HUES6 (cell line): ENCODE measurements at regions not wholly inside any gene's neighbourhood (a gene's known extent, or its start where the extent isn't known, plus 50 kb on each side); places are given as distances from the start of the nearest gene placed in this dataset.

Experiments
- H3K27ac ChIP-seq: 2 replicates; pipeline ENCODE4 v1.7.0; 2013; ENCODE audit warnings: low read depth, mild to moderate bottlenecking, low read length, inconsistent platforms
- H3K27me3 ChIP-seq: 2 replicates; pipeline ENCODE4 v1.6.1; 2013; ENCODE audit warnings: low read length; ENCODE audit not compliant: control insufficient read depth, insufficient read depth
- H3K36me3 ChIP-seq: 2 replicates; pipeline ENCODE4 v1.6.1; 2013; ENCODE audit warnings: low read length; ENCODE audit not compliant: control insufficient read depth, insufficient read depth
- H3K4me1 ChIP-seq: 2 replicates; pipeline ENCODE4 v1.6.1; 2013; ENCODE audit warnings: low read length; ENCODE audit not compliant: control insufficient read depth, insufficient read depth
- H3K4me3 ChIP-seq: 2 replicates; pipeline ENCODE4 v1.5.1; 2013; ENCODE audit warnings: low read depth, low read length
- H3K9ac ChIP-seq: one replicate; pipeline ENCODE4 v1.6.1; 2013; ENCODE audit warnings: mild to moderate bottlenecking, low read length
- H3K9me3 ChIP-seq: 2 replicates; pipeline ENCODE4 v1.6.1; 2013; ENCODE audit warnings: low read depth, low read length; ENCODE audit not compliant: control insufficient read depth, insufficient read depth

DNA sequence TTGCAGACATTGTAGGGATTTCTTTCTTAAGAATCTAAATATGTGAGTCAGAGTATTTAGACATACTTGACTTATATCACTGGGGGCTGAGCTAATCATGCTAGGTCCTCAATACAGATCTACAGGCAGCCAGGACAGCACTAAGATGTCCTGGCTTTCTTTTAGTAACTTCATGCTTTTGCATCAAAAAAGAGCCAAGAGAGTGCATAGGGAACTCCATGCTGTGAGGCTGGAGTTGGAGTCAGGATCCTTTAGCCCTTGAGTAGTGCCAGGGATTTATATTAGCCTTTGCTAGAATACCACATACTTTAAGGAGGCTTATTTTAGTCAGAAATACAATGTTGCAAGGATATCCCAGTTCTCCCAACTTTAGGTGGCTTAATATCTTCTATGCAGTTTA, 289.7 kb downstream of the CCDC85A start:
- Histone ChIP-seq H3K9ac (no peak overlapping the region), H3K4me3 (no peak overlapping the region), H3K36me3 (no peaks in the 10 kb centered on the region), H3K9me3 (no peaks in the 10 kb centered on the region), H3K27me3 (no peaks in the 10 kb centered on the region), H3K27ac (no peak overlapping the region), H3K4me1 (no peaks in the 10 kb centered on the region)

DNA sequence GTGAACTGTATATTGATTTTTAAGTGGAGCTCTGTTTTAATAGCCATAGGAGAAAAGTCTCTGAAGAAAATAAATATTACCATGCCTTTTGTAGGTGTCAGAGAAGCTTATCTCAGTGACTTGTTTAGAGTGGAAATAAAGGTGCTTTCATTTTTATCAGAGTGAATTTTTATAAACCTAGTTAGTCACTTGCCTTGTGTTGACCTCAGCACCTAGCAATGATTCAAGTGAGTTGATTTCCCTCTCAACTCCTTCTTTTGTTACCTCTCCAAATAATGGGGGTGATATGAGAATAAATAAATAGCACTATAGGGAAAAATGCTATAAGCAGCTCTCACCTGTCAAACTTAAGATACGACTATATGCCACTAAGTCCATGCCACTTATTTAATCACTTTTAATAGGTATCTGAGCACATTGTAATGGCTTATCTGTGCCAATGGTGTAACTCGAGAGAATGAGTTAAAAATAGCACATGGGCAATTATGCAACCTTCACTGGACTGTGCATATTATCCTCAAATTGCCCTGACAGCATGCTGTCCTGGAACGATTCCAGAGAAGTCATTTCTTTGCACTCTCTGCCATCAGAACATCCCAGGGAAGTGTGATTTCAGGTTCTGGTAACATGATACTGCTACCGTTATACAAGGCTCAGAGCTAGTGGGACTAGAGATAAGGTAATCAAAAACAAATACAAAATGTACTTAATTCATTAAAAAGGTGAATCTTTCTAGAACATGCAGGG, 290.8 kb downstream of the CCDC85A start:
- no peaks in the 10 kb centered on the region for H3K9me3 ChIP-seq
- no peak overlapping the region for H3K9ac ChIP-seq
- H3K4me1 ChIP-seq = no peaks in the 10 kb centered on the region
- H3K36me3 ChIP-seq = no peaks in the 10 kb centered on the region
- no peaks in the 10 kb centered on the region for H3K27me3 ChIP-seq
- H3K4me3 ChIP-seq = no peak overlapping the region
- no peak overlapping the region for H3K27ac ChIP-seq

DNA sequence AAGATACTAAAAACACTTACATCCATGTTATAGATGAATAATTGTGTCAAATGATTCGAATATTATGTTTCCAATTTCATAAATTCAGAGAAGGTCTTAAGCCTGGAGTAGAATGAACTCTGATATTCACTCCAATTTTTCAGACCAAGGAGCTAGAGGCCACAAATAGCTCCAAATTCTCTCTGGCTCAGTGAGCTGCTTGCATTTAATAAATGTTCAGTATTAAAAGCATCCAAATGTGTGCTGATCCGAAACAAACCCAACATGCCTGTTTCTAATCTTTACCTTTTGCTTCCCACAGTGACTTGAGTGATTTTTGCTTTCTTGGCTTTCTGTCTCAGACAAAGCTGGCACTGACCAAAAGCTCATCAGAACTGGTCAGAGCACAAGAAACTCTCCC, 291.4 kb downstream of the CCDC85A start:
- Histone ChIP-seq H3K9ac (no peak overlapping the region), H3K27ac (no peak overlapping the region), H3K36me3 (no peaks in the 10 kb centered on the region), H3K4me3 (no peak overlapping the region), H3K4me1 (no peaks in the 10 kb centered on the region), H3K9me3 (no peaks in the 10 kb centered on the region), H3K27me3 (no peaks in the 10 kb centered on the region)

- no peak overlapping the region for H3K9ac ChIP-seq
- no peaks in the 10 kb centered on the region for H3K4me1 ChIP-seq
- no peaks in the 10 kb centered on the region for H3K36me3 ChIP-seq
- H3K4me3 ChIP-seq = no peak overlapping the region
- no peaks in the 10 kb centered on the region for H3K27me3 ChIP-seq
- no peaks in the 10 kb centered on the region for H3K9me3 ChIP-seq
- H3K27ac ChIP-seq = no peak overlapping the region
Measured at GRCh38 chr2:56476509-56477071, 292.8 kb downstream of the CCDC85A start.

DNA sequence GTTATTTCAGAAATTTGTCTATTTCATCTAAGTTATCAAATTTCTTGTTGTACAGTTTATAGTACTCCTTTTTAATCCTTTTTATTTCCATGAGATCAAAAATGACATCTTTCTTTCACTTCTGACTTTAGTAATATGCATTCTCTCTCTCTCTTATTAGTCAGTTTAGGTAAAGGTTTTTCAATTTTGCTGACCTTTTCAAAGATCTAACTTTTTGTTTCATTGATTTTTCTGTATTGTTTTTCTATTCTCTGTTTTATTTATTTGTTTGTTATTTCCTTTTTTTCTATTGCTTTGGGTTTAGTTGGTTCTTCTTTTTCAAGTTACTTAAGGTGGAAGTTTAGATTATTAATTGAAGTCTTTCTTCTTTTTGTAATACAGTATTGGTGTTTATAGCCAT, 294.2 kb downstream of the CCDC85A start:
- H3K27ac ChIP-seq = no peak overlapping the region
- no peak overlapping the region for H3K4me3 ChIP-seq
- H3K9ac ChIP-seq = no peak overlapping the region
- no peaks in the 10 kb centered on the region for H3K4me1 ChIP-seq
- H3K36me3 ChIP-seq = no peaks in the 10 kb centered on the region
- H3K27me3 ChIP-seq = no peaks in the 10 kb centered on the region
- H3K9me3 ChIP-seq = no peaks in the 10 kb centered on the region

- no peaks in the 10 kb centered on the region for H3K36me3 ChIP-seq
- no peaks in the 10 kb centered on the region for H3K27me3 ChIP-seq
- H3K4me1 ChIP-seq = no peaks in the 10 kb centered on the region
- no peak overlapping the region for H3K9ac ChIP-seq
- no peaks in the 10 kb centered on the region for H3K9me3 ChIP-seq
- no peak overlapping the region for H3K4me3 ChIP-seq
- no peak overlapping the region for H3K27ac ChIP-seq
Measured at GRCh38 chr2:56483081-56483480, 299.3 kb downstream of the CCDC85A start.

DNA sequence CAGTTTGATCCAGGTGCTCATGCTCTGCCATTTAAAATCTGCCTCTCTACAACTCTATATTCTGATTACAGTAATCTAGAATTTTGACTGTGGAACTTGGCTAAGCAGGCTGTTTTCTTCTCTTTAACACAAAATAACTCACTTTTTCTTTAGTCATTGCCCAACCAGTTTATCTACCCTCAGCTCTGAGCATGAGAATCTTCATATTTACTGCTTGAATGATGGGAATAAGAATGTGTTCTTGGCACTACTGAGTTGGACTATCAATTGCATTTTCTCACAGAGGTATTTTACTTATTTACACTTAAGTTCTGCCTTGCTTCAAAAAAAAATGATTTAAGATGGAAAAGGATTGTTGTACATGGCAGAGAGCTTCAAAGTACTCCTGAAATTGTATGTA, 301.1 kb downstream of the CCDC85A start:
- no peak overlapping the region for H3K4me3 ChIP-seq
- H3K27me3 ChIP-seq = no peaks in the 10 kb centered on the region
- H3K9me3 ChIP-seq = no peaks in the 10 kb centered on the region

DNA sequence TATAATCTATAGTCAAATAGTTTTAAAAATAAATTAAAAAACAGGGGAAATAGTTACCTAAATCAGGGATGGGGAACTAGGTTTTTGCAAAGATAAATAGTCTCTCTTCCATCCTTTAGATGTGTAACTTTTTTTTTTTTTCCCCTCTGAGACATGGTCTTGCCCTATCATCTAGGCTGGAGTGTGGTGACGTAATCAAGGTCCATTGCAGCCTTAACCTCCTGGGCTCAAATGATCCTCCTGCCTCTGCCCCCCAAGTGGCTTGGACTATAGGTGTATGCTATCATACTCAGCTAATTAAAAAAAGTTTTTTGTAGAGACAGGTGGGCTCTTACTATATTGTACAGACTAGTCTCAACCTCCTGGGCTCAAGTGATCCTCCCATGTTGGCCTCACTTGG, 316.5 kb downstream of the CCDC85A start:
- no peaks in the 10 kb centered on the region for H3K36me3 ChIP-seq

More for the DNA sequence above, 301.1 kb downstream of the CCDC85A start:
- H3K27ac ChIP-seq = no peak overlapping the region
- no peaks in the 10 kb centered on the region for H3K4me1 ChIP-seq
- no peak overlapping the region for H3K9ac ChIP-seq
- H3K36me3 ChIP-seq = no peaks in the 10 kb centered on the region

DNA sequence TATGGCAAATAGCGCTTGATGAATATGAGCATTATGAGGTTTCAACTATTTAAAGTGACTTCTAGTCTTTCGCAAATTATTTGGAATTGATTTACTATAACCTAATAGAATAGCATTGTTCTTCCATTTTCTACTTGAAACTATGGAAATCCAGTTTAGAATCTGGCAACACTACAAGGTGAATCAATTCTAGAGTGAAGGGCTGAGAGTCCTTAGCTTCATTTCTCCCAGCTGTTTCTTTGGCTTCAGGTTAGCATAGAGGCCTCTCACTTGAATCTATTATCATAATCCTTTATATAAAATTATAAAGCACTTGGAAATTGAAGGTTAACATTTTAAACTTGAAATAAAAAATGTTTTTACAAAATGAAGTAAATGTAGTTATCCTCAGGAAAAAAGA, 318.8 kb downstream of the CCDC85A start:
- H3K4me3 ChIP-seq = no peak overlapping the region
- H3K9me3 ChIP-seq = no peaks in the 10 kb centered on the region
- no peak overlapping the region for H3K27ac ChIP-seq
- no peaks in the 10 kb centered on the region for H3K36me3 ChIP-seq
- H3K4me1 ChIP-seq = no peaks in the 10 kb centered on the region
- H3K9ac ChIP-seq = no peak overlapping the region
- H3K27me3 ChIP-seq = no peaks in the 10 kb centered on the region

More for the DNA sequence above, 316.5 kb downstream of the CCDC85A start:
- H3K4me1 ChIP-seq = no peaks in the 10 kb centered on the region
- no peak overlapping the region for H3K9ac ChIP-seq
- no peak overlapping the region for H3K4me3 ChIP-seq
- H3K27me3 ChIP-seq = no peaks in the 10 kb centered on the region
- peaks cover 5% of the 10 kb centered on the region; the same call in 1 of the 2 replicates for H3K9me3 ChIP-seq
- no peak overlapping the region for H3K27ac ChIP-seq

DNA sequence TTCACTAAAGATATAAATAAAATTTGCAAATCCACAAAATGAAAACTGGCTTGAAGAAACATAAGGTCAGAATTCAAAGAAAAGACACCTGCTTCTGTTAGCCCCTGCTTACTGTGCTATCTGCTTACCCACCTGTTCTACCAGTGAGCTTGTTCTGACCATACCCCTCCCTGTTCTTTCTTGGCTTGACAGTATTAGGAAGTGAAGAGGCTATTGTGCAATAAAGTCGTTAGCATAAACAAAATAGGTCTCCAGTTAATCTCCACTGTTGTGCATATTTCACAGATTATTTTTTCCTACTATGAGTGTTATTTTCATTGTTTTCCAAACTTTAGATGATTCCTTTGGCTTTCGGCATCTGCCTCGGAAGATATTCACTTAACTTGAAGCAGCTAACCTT, 322.1 kb downstream of the CCDC85A start:
- Histone ChIP-seq H3K9me3 (no peaks in the 10 kb centered on the region), H3K4me1 (no peaks in the 10 kb centered on the region), H3K4me3 (no peak overlapping the region), H3K27ac (no peak overlapping the region), H3K27me3 (no peaks in the 10 kb centered on the region), H3K9ac (no peak overlapping the region), H3K36me3 (no peaks in the 10 kb centered on the region)

GRCh38 chr2:56508662-56509061, 324.9 kb downstream of the CCDC85A start:
- H3K9me3 ChIP-seq = 0 out of 2 replicates have a peak, but pooled peaks cover 3% of the 10 kb centered on the region

More at GRCh38 chr2:56508662-56509061, 324.9 kb downstream of the CCDC85A start:
- H3K4me1 ChIP-seq = no peaks in the 10 kb centered on the region
- no peak overlapping the region for H3K27ac ChIP-seq
- H3K27me3 ChIP-seq = no peaks in the 10 kb centered on the region
- no peaks in the 10 kb centered on the region for H3K36me3 ChIP-seq
- no peak overlapping the region for H3K9ac ChIP-seq
- no peak overlapping the region for H3K4me3 ChIP-seq
